Activated CD4-positive, alpha-beta T cell treated with anti-CD3 and anti-CD28 coated beads, Interleukin-2, amount 10 ng/mL, durations not matched to agents 24 days and 14 days (primary cell): ENCODE measurements at regions not wholly inside any gene's neighbourhood (a gene's known extent, or its start where the extent isn't known, plus 50 kb on each side); places are given as distances from the start of the nearest gene placed in this dataset.

ENCODE experiments used
- DNase-seq: peaks from one replicate; pipeline ENCODE4 v3.0.0; 2022
- H3K27ac Mint-ChIP-seq: one replicate; pipeline ENCODE4 v1.8.0; 2022; ENCODE audit warnings: mild to moderate bottlenecking, mixed read lengths
- H3K27me3 Mint-ChIP-seq: one replicate; pipeline ENCODE4 v1.8.0; 2022; ENCODE audit warnings: mixed read lengths
- H3K36me3 Mint-ChIP-seq: one replicate; pipeline ENCODE4 v1.8.0; 2022; ENCODE audit warnings: low read depth, mild to moderate bottlenecking, mixed read lengths
- H3K4me1 Mint-ChIP-seq: one replicate; pipeline ENCODE4 v1.8.0; 2021; ENCODE audit warnings: mixed read lengths
- H3K4me3 Mint-ChIP-seq: one replicate; pipeline ENCODE4 v1.8.0; 2022; ENCODE audit warnings: mild to moderate bottlenecking, moderate library complexity, mixed read lengths
- H3K9me3 Mint-ChIP-seq: one replicate; pipeline ENCODE4 v1.8.0; 2021; ENCODE audit warnings: mixed read lengths
- intact Hi-C: fragments of 100-400 bp; cut with micrococcal nuclease; formaldehyde crosslinking; loops from one replicate; pipeline ENCODE4 v1.15.1; 2023

- no peak overlapping the region for H3K27ac Mint-ChIP-seq
- no peaks in the 10 kb centered on the region for H3K9me3 Mint-ChIP-seq
- no peaks in the 10 kb centered on the region for H3K27me3 Mint-ChIP-seq
- intact Hi-C loops = no loop called here
- H3K4me1 Mint-ChIP-seq = no peaks in the 10 kb centered on the region
- H3K36me3 Mint-ChIP-seq = no peaks in the 10 kb centered on the region
- DNase-seq = no peak
- no peak overlapping the region for H3K4me3 Mint-ChIP-seq
Measured at GRCh38 chrX:10903523-10903922, 207.6 kb upstream of the HCCS start.

DNA sequence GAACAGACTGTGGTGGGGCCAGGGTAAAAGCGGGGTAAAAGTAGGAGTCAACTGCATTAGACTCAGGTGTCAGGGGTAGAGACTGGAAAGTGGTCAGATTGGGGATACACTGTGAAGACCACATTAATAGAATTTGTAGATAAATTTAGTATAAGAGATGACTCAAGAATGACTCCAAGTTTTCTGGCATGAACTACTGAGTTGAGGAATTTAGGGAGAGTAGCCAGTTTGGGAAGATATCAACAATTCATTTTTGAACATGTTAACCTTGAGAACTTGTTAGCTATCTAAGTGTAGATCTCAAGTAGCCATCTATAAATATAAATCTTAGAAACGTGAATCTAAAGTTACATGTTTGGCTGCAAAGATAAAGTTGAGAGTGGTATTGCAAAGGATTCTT, 206.9 kb upstream of the HCCS start:
- Mint-ChIP-seq H3K27me3 (no peaks in the 10 kb centered on the region), H3K4me1 (no peaks in the 10 kb centered on the region), H3K27ac (no peak overlapping the region), H3K9me3 (no peaks in the 10 kb centered on the region), H3K36me3 (no peaks in the 10 kb centered on the region), H3K4me3 (no peak overlapping the region)
- no peak for DNase-seq
- intact Hi-C loops = no loop called here

- Mint-ChIP-seq H3K27me3 (no peaks in the 10 kb centered on the region), H3K4me1 (no peaks in the 10 kb centered on the region), H3K9me3 (no peaks in the 10 kb centered on the region), H3K36me3 (no peaks in the 10 kb centered on the region), H3K27ac (no peak overlapping the region), H3K4me3 (no peak overlapping the region)
- intact Hi-C loops = loop anchor here (5.0 kb wide), 1 partner anchor 275 kb away; no protein-coding TSS in a partner anchor
- no peak for DNase-seq
Measured at GRCh38 chrX:10906866-10907265, 204.3 kb upstream of the HCCS start.

GRCh38 chrX:10922159-10922558, 189.0 kb upstream of the HCCS start:
- H3K27ac Mint-ChIP-seq = no peak overlapping the region
- DNase-seq = no peak
- no peaks in the 10 kb centered on the region for H3K27me3 Mint-ChIP-seq
- H3K4me3 Mint-ChIP-seq = no peak overlapping the region
- peaks cover 4% of the 10 kb centered on the region for H3K9me3 Mint-ChIP-seq
- H3K4me1 Mint-ChIP-seq = no peaks in the 10 kb centered on the region
- no peaks in the 10 kb centered on the region for H3K36me3 Mint-ChIP-seq
- intact Hi-C loops = no loop called here

DNA sequence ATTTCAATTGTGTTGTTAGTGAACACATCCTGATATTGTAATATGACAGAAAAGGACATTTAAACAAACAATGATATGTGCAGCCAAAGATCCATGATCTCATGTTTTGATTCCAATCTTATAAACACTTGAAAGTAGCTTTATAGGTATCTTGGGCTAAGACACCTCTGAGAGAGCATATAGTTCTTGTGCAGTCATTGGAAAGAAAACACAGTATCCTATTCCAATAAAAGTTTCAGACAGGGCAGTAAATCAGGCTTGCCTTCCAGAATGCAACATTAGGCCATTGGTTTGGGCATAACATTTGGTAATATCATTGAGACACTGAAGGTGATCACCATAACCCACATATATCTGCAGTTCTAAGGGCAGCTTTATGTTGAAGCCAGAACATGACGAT, 188.3 kb upstream of the HCCS start:
- no peak overlapping the region for H3K4me3 Mint-ChIP-seq
- no peaks in the 10 kb centered on the region for H3K4me1 Mint-ChIP-seq
- DNase-seq = no peak
- peaks cover 4% of the 10 kb centered on the region for H3K9me3 Mint-ChIP-seq
- intact Hi-C loops = no loop called here
- H3K27me3 Mint-ChIP-seq = no peaks in the 10 kb centered on the region
- no peak overlapping the region for H3K27ac Mint-ChIP-seq
- H3K36me3 Mint-ChIP-seq = no peaks in the 10 kb centered on the region

GRCh38 chrX:10923466-10923865, 187.7 kb upstream of the HCCS start:
- Mint-ChIP-seq H3K27ac (no peak overlapping the region), H3K27me3 (no peaks in the 10 kb centered on the region), H3K4me1 (no peaks in the 10 kb centered on the region), H3K36me3 (no peaks in the 10 kb centered on the region), H3K9me3 (no peaks in the 10 kb centered on the region), H3K4me3 (no peak overlapping the region)
- no peak for DNase-seq
- intact Hi-C loops = no loop called here

DNA sequence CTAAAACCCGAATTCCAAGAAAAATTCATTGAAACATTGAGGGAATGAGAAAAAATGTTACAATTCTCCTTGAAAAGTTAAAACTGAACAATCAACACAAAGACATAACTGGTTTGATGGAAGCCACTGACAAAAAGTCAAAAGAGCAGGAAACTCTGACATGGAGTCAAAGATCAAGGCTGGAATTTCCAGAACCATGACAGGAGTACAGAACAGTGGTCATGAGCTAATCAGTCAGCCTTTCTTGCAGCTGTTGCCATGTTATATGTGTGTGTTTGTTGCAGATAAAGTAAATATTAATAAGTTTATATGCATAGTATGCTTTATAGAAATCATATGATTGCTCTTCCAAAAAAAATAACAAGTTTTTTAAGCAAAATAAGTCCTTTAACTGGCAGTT, 184.7 kb upstream of the HCCS start:
- Mint-ChIP-seq H3K27ac (no peak overlapping the region), H3K27me3 (no peaks in the 10 kb centered on the region), H3K4me3 (no peak overlapping the region), H3K36me3 (no peaks in the 10 kb centered on the region), H3K4me1 (no peaks in the 10 kb centered on the region), H3K9me3 (no peaks in the 10 kb centered on the region)
- no peak for DNase-seq
- intact Hi-C loops = no loop called here

DNA sequence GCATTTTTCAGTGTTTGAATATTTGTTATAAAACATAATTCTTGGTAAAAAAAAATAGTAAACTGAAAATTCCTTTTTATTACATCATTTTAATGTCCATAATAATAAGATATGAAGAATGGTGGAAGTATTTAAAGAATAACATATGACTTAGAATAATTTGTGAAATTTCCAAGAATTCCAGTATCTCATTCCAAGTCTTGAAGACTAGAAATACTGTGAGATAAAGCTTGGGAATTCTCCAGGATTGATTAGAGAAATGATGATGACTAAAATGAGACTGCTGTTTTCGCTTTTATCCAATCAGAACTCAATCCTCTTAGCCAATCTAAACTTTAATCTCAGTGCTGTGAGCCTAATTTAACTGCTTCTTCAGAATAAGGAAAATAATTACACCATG, 184.2 kb upstream of the HCCS start:
- intact Hi-C loops = no loop called here
- DNase-seq = no peak
- Mint-ChIP-seq H3K9me3 (no peaks in the 10 kb centered on the region), H3K4me1 (no peaks in the 10 kb centered on the region), H3K27ac (no peak overlapping the region), H3K36me3 (no peaks in the 10 kb centered on the region), H3K27me3 (no peaks in the 10 kb centered on the region), H3K4me3 (no peak overlapping the region)

DNA sequence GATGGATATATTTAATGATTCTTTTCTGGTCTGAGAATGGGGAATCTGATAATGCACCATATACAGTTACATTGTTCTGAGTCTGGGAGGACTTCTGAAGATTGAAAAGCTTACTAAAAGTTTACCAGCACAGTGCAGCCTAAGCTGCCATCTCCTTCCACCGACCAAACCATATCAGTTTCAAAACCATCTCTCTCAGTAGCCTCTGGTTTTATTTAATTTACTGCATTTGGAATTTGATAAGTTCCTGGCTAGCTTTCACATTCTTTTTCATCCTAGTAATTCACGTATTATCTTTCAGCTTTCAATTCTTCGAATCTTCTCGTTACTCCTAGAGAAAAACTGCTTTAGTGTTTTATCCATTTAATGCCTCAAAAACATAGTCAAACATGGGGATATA, 181.4 kb upstream of the HCCS start:
- no peaks in the 10 kb centered on the region for H3K9me3 Mint-ChIP-seq
- no peaks in the 10 kb centered on the region for H3K4me1 Mint-ChIP-seq
- H3K4me3 Mint-ChIP-seq = no peak overlapping the region
- no peak overlapping the region for H3K27ac Mint-ChIP-seq
- no peak for DNase-seq
- intact Hi-C loops = no loop called here
- no peaks in the 10 kb centered on the region for H3K27me3 Mint-ChIP-seq
- H3K36me3 Mint-ChIP-seq = no peaks in the 10 kb centered on the region

DNA sequence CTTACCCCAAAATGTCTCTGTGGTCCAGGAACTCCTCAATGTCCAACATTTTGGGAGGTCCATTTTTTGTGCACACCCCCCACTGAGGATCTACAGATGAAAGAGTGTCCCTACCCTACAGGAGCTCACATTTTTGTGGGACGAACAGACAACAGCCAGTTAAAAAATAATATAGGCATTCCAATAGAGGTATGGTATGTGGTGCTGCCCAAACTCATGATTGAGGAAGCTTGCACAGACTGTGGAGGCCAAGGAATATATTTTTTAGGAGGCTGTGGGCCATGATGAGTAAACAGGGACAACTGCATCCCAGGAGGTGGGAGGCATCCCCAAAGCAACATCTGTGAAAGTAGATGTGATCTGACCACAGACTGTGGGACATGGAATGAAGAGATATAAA, 181.0 kb upstream of the HCCS start:
- H3K27ac Mint-ChIP-seq = no peak overlapping the region
- peaks cover 3% of the 10 kb centered on the region for H3K9me3 Mint-ChIP-seq
- intact Hi-C loops = no loop called here
- H3K27me3 Mint-ChIP-seq = no peaks in the 10 kb centered on the region
- no peak overlapping the region for H3K4me3 Mint-ChIP-seq
- H3K36me3 Mint-ChIP-seq = no peaks in the 10 kb centered on the region
- no peaks in the 10 kb centered on the region for H3K4me1 Mint-ChIP-seq
- no peak for DNase-seq

- Mint-ChIP-seq H3K36me3 (no peaks in the 10 kb centered on the region), H3K27me3 (no peaks in the 10 kb centered on the region), H3K27ac (no peak overlapping the region), H3K9me3 (peaks cover 5% of the 10 kb centered on the region), H3K4me3 (no peak overlapping the region), H3K4me1 (no peaks in the 10 kb centered on the region)
- no peak for DNase-seq
- intact Hi-C loops = no loop called here
Measured at GRCh38 chrX:10931976-10932375, 179.2 kb upstream of the HCCS start.

DNA sequence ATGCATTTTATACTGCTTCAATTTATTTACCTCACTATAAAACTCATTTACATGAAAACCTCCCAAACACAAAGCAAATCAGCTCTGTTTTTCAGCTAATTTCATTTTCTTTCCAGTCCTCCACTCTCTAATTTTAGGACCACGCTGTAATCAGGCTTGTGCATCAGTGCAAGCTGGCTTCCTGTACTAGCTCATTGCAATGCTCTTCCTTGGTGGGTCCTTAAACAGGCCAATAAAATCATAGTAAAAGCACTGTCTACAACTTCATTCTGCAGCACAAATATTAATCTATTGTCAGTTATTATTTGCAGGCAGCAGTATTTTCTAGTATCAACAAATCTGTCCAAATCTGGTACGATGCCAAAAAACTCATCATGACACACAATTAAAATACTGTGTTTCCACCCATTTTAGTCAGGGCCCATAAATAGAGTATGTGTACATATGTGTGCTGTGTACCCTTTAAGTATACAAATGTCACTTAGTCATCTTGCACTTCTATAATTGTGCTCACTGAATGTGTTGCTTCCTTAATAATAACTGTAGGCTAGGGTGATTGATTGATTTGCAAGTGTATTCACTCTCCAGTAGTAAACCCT, 178.2 kb upstream of the HCCS start:
- DNase-seq = no peak
- H3K9me3 Mint-ChIP-seq = peaks cover 5% of the 10 kb centered on the region
- no peaks in the 10 kb centered on the region for H3K36me3 Mint-ChIP-seq
- intact Hi-C loops = no loop called here
- no peak overlapping the region for H3K4me3 Mint-ChIP-seq
- no peaks in the 10 kb centered on the region for H3K27me3 Mint-ChIP-seq
- no peak overlapping the region for H3K27ac Mint-ChIP-seq
- H3K4me1 Mint-ChIP-seq = no peaks in the 10 kb centered on the region

DNA sequence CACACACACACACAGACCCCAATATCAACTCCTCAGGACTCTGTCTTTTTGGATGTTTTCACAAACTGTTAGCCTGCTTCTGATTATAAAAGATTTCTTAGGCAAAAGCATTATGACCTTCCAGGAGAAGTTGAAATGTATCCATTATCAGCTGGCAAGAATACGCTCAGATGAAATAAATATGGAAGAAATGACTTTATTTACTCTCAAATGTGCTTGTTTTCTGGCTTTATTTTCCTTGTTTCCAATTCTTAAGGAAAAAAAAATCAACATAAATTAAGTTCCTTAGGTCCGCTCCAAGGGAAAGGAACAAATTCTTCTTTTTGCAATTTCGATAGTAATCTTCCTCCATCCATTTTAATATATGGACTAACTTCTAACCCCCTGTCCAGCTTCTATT, 175.6 kb upstream of the HCCS start:
- H3K27ac Mint-ChIP-seq = no peak overlapping the region
- H3K4me3 Mint-ChIP-seq = no peak overlapping the region
- H3K9me3 Mint-ChIP-seq = peaks cover 5% of the 10 kb centered on the region
- intact Hi-C loops = no loop called here
- no peaks in the 10 kb centered on the region for H3K27me3 Mint-ChIP-seq
- DNase-seq = no peak
- H3K36me3 Mint-ChIP-seq = no peaks in the 10 kb centered on the region
- H3K4me1 Mint-ChIP-seq = no peaks in the 10 kb centered on the region

DNA sequence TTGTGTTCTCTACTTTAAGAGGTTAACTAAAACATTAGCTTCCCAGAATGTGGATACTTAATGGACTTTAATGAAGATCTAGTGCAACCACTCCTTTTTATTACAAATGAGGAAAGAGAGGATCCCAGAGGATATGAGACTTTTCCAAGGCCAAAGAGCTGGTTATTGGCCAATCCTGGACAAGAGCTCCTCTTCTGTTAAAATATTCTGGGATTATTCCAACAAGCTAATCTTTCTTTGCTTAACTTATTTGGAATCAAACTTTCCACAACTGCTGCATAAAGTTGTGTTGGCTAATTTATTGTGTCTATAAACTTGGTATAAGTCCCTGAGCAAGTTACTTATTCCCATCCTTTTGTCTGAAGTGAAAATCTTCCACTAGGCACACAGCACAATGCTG, 174.2 kb upstream of the HCCS start:
- H3K36me3 Mint-ChIP-seq = no peaks in the 10 kb centered on the region
- no peak for DNase-seq
- no peaks in the 10 kb centered on the region for H3K27me3 Mint-ChIP-seq
- H3K4me1 Mint-ChIP-seq = no peaks in the 10 kb centered on the region
- intact Hi-C loops = no loop called here
- peaks cover 5% of the 10 kb centered on the region for H3K9me3 Mint-ChIP-seq
- H3K4me3 Mint-ChIP-seq = no peak overlapping the region
- H3K27ac Mint-ChIP-seq = no peak overlapping the region

- Mint-ChIP-seq H3K4me3 (no peak overlapping the region), H3K27ac (no peak overlapping the region), H3K4me1 (no peaks in the 10 kb centered on the region), H3K9me3 (peaks cover 5% of the 10 kb centered on the region), H3K27me3 (no peaks in the 10 kb centered on the region), H3K36me3 (no peaks in the 10 kb centered on the region)
- no peak for DNase-seq
- intact Hi-C loops = no loop called here
Measured at GRCh38 chrX:10938365-10938923, 172.7 kb upstream of the HCCS start.
